DND-41 (cell line): ENCODE measurements at regions not wholly inside any gene's neighbourhood (a gene's known extent, or its start where the extent isn't known, plus 50 kb on each side); places are given as distances from the start of the nearest gene placed in this dataset.

Experiments
- ATAC-seq: fragments of 200-7000 bp; cut with Tn5 transposase; 3 replicates; pipeline ENCODE4 v1.9.1; 2021; ENCODE audit warnings: low read depth; ENCODE audit not compliant: insufficient read depth
- DNase-seq: peaks from one replicate; pipeline ENCODE4 v3.0.0-alpha.2; 2020
- H2AFZ ChIP-seq: 2 replicates; pipeline ENCODE4 v1.6.0; 2012; ENCODE audit warnings: low read depth, low read length
- H3K27ac ChIP-seq: 2 replicates; pipeline ENCODE4 v1.5.1; 2012; ENCODE audit warnings: low read length, inconsistent platforms
- H3K27me3 ChIP-seq: fragments of 200-600 bp; sonication (generic); 2 replicates; pipeline ENCODE4 v1.6.0; 2012; ENCODE audit warnings: low read length, mild to moderate bottlenecking, inconsistent platforms; ENCODE audit not compliant: insufficient read depth, poor library complexity
- H3K36me3 ChIP-seq: 2 replicates; pipeline ENCODE4 v1.5.1; 2012; ENCODE audit warnings: low read length, inconsistent platforms; ENCODE audit not compliant: insufficient read depth
- H3K4me1 ChIP-seq: 2 replicates; pipeline ENCODE4 v1.5.1; 2012; ENCODE audit warnings: mild to moderate bottlenecking, low read length; ENCODE audit not compliant: insufficient read depth
- H3K4me2 ChIP-seq: 2 replicates; pipeline ENCODE4 v1.6.0; 2012; ENCODE audit warnings: mild to moderate bottlenecking, moderate library complexity, low read length, inconsistent platforms; ENCODE audit not compliant: insufficient read depth
- H3K4me3 ChIP-seq, 2 experiments: fragments of 200-600 bp in 1 of 2; shearing (Covaris generic) in 1 of 2; 2 replicates each; pipeline ENCODE4 v1.5.1; 2012 to 2016; ENCODE audit warnings: inconsistent platforms in 2 of 2, low read length in 2 of 2, mild to moderate bottlenecking in 2 of 2, low read depth in 1 of 2, moderate library complexity in 1 of 2
- H3K79me2 ChIP-seq: 2 replicates; pipeline ENCODE4 v1.6.0; 2012; ENCODE audit warnings: low read length, inconsistent platforms; ENCODE audit not compliant: insufficient read depth
- H3K9ac ChIP-seq: 2 replicates; pipeline ENCODE4 v1.6.0; 2012; ENCODE audit warnings: low read depth, mild to moderate bottlenecking, inconsistent platforms, low read length, moderate library complexity
- H3K9me3 ChIP-seq: 2 replicates; pipeline ENCODE4 v1.5.1; 2012; ENCODE audit warnings: low read length, moderate library complexity, mild to moderate bottlenecking, inconsistent platforms; ENCODE audit not compliant: insufficient read depth, severe bottlenecking
- H4K20me1 ChIP-seq: 2 replicates; pipeline ENCODE4 v1.6.0; 2012; ENCODE audit warnings: low read length; ENCODE audit not compliant: insufficient read depth
- CTCF ChIP-seq: IDR thresholded peaks from 2 replicates; pipeline ENCODE4 v1.5.1; 2012; ENCODE audit warnings: borderline replicate concordance, low read length, moderate library complexity, mild to moderate bottlenecking; ENCODE audit not compliant: poor library complexity, severe bottlenecking; ENCODE audit errors: extremely low read depth
- EZH2 ChIP-seq: IDR thresholded peaks from 3 replicates; pipeline ENCODE4 v1.6.1; 2012; ENCODE audit warnings: borderline replicate concordance, low read depth, mild to moderate bottlenecking, moderate library complexity, low read length, inconsistent platforms; ENCODE audit not compliant: severe bottlenecking

GRCh38 chr3:29064085-29064484, 216.8 kb upstream of the RBMS3 start:
- no peak overlapping the region for H3K9ac ChIP-seq
- no peaks in the 10 kb centered on the region for H3K27me3 ChIP-seq
- H3K4me3 ChIP-seq: no peak overlapping the region
- DNase-seq: no peak
- no peaks in the 10 kb centered on the region for H3K36me3 ChIP-seq
- no peak overlapping the region for H2AFZ ChIP-seq
- no peaks in the 10 kb centered on the region for H3K79me2 ChIP-seq
- no peak overlapping the region for H3K4me2 ChIP-seq
- H3K9me3 ChIP-seq: no peaks in the 10 kb centered on the region
- no peak overlapping the region for H3K27ac ChIP-seq
- H3K4me1 ChIP-seq: no peaks in the 10 kb centered on the region
- TF ChIP-seq CTCF (no peak), EZH2 (no peak)
- ATAC-seq: no peak
- H4K20me1 ChIP-seq: no peaks in the 10 kb centered on the region

GRCh38 chr3:29065211-29065785, 215.6 kb upstream of the RBMS3 start:
- H3K4me3 ChIP-seq: no peak overlapping the region
- no peaks in the 10 kb centered on the region for H3K4me1 ChIP-seq
- H3K9ac ChIP-seq: no peak overlapping the region
- H2AFZ ChIP-seq: no peak overlapping the region
- H3K4me2 ChIP-seq: no peak overlapping the region
- H3K9me3 ChIP-seq: no peaks in the 10 kb centered on the region
- ATAC-seq: no peak
- H3K36me3 ChIP-seq: no peaks in the 10 kb centered on the region
- no peak for DNase-seq
- H3K27me3 ChIP-seq: no peaks in the 10 kb centered on the region
- no peak overlapping the region for H3K27ac ChIP-seq
- no peaks in the 10 kb centered on the region for H3K79me2 ChIP-seq
- no peaks in the 10 kb centered on the region for H4K20me1 ChIP-seq
- no peak for TF ChIP-seq CTCF
- no peak for TF ChIP-seq EZH2

GRCh38 chr3:29067007-29067406, 213.9 kb upstream of the RBMS3 start:
- Histone ChIP-seq H4K20me1 (no peaks in the 10 kb centered on the region), H3K9me3 (no peaks in the 10 kb centered on the region), H3K36me3 (no peaks in the 10 kb centered on the region), H3K4me1 (no peaks in the 10 kb centered on the region), H3K9ac (no peak overlapping the region), H3K4me3 (no peak overlapping the region), H3K27ac (no peak overlapping the region), H2AFZ (no peak overlapping the region), H3K27me3 (no peaks in the 10 kb centered on the region), H3K4me2 (no peak overlapping the region), H3K79me2 (no peaks in the 10 kb centered on the region)
- DNase-seq (no peak), ATAC-seq (no peak)
- TF ChIP-seq EZH2: no peak
- TF ChIP-seq CTCF: no peak
